NT2/D1 (cell line): ENCODE measurements at regions not wholly inside any gene's neighbourhood (a gene's known extent, or its start where the extent isn't known, plus 50 kb on each side); places are given as distances from the start of the nearest gene placed in this dataset.

Source experiments
- DNase-seq: peaks from one replicate; pipeline ENCODE4 v3.0.0-alpha.2; 2011; ENCODE audit warnings: low read depth, low spot score
- H3K27me3 ChIP-seq: 2 replicates; pipeline ENCODE4 v1.6.0; 2011; ENCODE audit warnings: mild to moderate bottlenecking; ENCODE audit not compliant: insufficient read length, insufficient read depth
- H3K36me3 ChIP-seq: 2 replicates; pipeline ENCODE4 v1.6.1; 2011; ENCODE audit warnings: mild to moderate bottlenecking, low read length, mixed read lengths; ENCODE audit not compliant: insufficient read depth, insufficient read length
- H3K4me1 ChIP-seq: 2 replicates; pipeline ENCODE4 v1.5.1; 2011; ENCODE audit not compliant: insufficient read depth, insufficient read length
- H3K4me3 ChIP-seq: 2 replicates; pipeline ENCODE4 v1.5.1; 2011; ENCODE audit warnings: low read depth; ENCODE audit not compliant: insufficient read length
- H3K9ac ChIP-seq: 2 replicates; pipeline ENCODE4 v1.6.0; 2011; ENCODE audit warnings: low read depth; ENCODE audit not compliant: insufficient read length
- H3K9me3 ChIP-seq: 2 replicates; pipeline ENCODE4 v1.5.1; 2011; ENCODE audit warnings: mild to moderate bottlenecking, low read length; ENCODE audit not compliant: insufficient read depth
- SUZ12 ChIP-seq: IDR thresholded peaks from 2 replicates; pipeline ENCODE4 v1.6.1; 2011; ENCODE audit not compliant: insufficient read length, insufficient read depth; ENCODE audit errors: extremely low read depth
- YY1 ChIP-seq: IDR thresholded peaks from 2 replicates; pipeline ENCODE4 v1.6.1; 2011; ENCODE audit not compliant: insufficient read length, insufficient read depth
- ZNF274 ChIP-seq: IDR thresholded peaks from 2 replicates; pipeline ENCODE4 v1.6.1; 2011; ENCODE audit warnings: mild to moderate bottlenecking, low read depth, low read length

DNA sequence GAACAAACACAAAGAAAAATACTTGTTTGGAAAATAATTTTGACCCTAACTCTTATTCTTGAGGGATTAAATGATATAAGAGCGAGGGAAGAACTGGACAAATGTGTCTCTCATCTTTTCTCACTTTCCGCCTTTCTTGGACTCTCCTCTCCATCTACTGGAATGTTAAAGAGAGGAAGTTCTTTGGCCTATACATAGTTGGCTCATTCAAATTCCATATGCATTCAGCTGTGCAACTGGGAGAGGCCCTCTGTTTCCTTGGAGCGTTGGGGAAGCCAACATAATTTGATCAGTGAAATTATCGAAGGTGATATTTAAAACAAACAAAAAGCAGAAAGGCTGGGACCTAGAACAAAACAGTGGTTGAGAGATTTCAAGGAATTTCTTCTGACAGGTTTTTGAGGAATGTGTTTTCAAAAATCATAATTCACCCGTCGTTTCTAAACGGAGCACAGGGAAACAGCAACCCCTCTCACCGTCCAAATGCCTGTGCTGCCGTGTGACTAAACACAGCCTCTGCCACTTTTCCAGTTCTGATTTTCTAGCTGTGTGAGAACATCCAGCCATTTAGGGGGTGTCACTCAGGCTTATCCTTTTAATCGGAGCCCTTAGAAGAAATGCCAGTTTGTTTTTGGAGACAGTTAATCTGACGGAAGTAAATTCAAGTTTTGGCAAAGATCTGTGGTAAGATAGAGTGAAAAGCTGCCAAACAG lies 489.9 kb downstream of the SOX2 start:
- no peak for DNase-seq
- no peak overlapping the region for H3K4me3 ChIP-seq
- no peaks in the 10 kb centered on the region for H3K36me3 ChIP-seq
- no peaks in the 10 kb centered on the region for H3K4me1 ChIP-seq
- TF ChIP-seq YY1 = no peak
- TF ChIP-seq SUZ12 = no peak
- TF ChIP-seq ZNF274 = no peak
- no peak overlapping the region for H3K9ac ChIP-seq
- no peaks in the 10 kb centered on the region for H3K27me3 ChIP-seq
- H3K9me3 ChIP-seq = no peaks in the 10 kb centered on the region

DNA sequence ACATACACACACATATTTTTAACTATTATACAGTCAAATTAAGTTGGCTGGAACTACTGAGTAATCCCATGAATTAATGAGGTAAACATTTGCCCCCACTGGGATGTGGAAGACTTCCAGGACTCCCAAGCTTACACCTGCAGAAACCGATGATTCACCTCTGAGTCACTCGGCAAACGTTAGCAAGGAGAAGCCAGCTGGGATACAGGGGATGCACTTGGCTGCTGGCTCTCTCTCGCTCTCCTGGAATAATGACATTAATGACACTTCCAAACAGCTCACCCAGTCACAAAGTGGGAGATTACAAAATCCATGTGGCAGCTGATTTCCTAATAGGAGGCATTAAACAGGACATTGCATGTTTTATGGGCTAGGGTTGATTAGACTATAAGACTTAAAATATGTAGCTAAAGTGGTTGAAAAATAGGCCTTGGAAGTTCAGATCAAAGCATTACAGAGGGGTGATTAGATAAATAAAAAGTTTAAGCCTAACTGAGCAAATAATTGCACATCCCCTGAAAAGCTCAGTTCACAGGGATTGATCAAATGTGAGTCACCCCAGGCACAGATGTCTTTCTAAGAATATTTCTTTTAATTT lies 500.9 kb downstream of the SOX2 start:
- DNase-seq = peak; percentile 61
- Histone ChIP-seq H3K9me3 (no peaks in the 10 kb centered on the region), H3K36me3 (no peaks in the 10 kb centered on the region), H3K4me3 (no peak overlapping the region), H3K27me3 (no peaks in the 10 kb centered on the region), H3K4me1 (no peaks in the 10 kb centered on the region), H3K9ac (no peak overlapping the region)
- TF ChIP-seq ZNF274 (no peak), YY1 (no peak), SUZ12 (no peak)

DNA sequence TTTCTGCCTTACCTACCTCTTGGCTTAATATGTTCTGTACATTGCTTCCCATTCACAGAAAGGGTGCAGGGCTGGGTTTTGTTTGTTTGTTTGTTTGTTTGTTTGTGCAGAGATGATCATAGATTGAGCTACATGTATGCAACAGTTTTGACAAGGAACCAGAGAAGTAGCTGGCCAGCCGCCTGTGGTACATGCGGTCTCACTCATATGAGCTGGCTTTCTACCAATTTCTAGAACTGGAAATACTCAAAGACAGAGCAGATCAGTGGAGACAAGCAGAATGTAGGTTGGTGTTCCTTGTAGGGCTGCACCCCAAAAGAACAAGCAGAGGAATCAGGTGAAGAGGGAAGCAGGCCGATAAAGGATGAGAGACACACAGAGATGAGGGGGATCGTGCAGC lies 502.7 kb downstream of the SOX2 start:
- Histone ChIP-seq H3K9me3 (no peaks in the 10 kb centered on the region), H3K27me3 (no peaks in the 10 kb centered on the region), H3K4me3 (no peak overlapping the region), H3K4me1 (no peaks in the 10 kb centered on the region), H3K36me3 (no peaks in the 10 kb centered on the region), H3K9ac (no peak overlapping the region)
- no peak for TF ChIP-seq SUZ12
- no peak for TF ChIP-seq ZNF274
- no peak for TF ChIP-seq YY1
- no peak for DNase-seq

DNA sequence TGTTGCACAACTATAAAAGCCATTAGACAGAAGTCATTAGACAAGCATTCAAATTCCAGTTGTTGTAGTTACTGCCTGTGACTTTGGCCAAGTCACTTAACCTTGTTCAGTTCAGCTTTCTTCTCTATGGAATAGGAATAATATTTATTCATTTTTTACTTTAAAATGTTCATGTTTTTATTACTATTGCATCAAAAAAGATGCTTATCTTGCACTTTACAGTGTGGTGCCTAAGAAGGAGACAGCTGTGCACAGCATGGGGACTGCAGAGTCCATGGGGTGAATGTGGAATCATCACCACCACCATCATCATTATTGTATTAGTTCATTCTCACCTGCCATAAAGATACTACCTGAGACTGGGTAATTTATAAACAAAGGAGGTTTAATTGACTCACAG lies 504.2 kb downstream of the SOX2 start:
- no peak for TF ChIP-seq ZNF274
- no peak for TF ChIP-seq SUZ12
- no peak for TF ChIP-seq YY1

DNA sequence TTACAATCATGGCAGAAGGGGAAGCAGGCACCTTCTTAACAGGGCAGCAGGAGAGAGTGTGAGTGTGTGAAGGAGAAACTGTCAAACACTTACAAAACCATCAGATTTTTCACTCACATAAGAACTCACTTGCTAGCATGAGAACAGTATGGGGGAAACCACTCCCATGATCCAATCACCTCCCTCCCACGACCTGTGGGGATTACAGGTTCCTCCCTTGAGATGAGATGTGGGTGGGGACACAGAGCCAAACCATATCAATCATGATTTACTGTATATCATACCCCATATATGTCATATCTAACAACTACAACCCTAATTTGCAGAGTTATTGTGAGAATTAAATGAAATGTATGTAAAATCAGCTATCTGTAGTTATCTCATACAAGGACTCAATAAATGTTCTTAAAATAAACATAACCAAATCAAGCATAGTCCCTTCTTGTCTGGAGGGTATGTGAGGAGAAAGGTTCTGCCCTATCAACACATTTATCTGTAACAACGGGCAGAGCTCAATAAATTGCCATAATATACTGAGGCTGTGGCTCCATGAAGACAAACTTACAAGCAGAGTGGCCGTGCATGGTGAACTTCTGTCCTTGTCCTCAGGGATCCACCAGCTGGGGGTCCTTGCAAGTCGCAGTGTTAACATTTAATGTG lies 504.7 kb downstream of the SOX2 start:
- no peak for DNase-seq
- H3K9me3 ChIP-seq = no peaks in the 10 kb centered on the region
- no peaks in the 10 kb centered on the region for H3K4me1 ChIP-seq

More for the DNA sequence above, 504.2 kb downstream of the SOX2 start:
- no peak for DNase-seq
- Histone ChIP-seq H3K9me3 (no peaks in the 10 kb centered on the region), H3K36me3 (no peaks in the 10 kb centered on the region), H3K9ac (no peak overlapping the region), H3K27me3 (no peaks in the 10 kb centered on the region), H3K4me3 (no peak overlapping the region), H3K4me1 (no peaks in the 10 kb centered on the region)

DNA sequence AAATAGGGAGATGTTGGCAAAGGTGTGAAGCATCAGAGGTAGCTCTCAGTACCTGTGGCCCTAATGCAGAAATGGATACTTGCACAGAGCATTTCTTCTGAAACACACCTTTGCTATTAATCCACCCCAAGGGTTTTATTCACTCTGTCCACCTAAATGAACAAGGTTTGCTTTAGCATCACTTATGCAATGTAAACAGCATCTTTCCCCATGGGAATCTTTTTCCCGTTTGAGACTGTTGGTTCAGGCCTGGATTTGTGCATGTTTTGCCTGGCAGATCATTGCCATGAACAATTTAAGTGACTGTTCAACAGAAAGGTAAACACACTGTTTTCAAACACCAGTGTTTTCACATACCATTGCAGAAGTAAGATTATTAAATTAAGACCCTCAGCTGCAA lies 508.3 kb downstream of the SOX2 start:
- no peak overlapping the region for H3K4me3 ChIP-seq
- TF ChIP-seq SUZ12 (no peak), ZNF274 (no peak), YY1 (no peak)
- DNase-seq = no peak
- no peak overlapping the region for H3K9ac ChIP-seq
- no peaks in the 10 kb centered on the region for H3K36me3 ChIP-seq
- no peaks in the 10 kb centered on the region for H3K9me3 ChIP-seq
- no peaks in the 10 kb centered on the region for H3K4me1 ChIP-seq
- no peaks in the 10 kb centered on the region for H3K27me3 ChIP-seq

More for the DNA sequence above, 504.7 kb downstream of the SOX2 start:
- Histone ChIP-seq H3K27me3 (no peaks in the 10 kb centered on the region), H3K9ac (no peak overlapping the region), H3K36me3 (no peaks in the 10 kb centered on the region), H3K4me3 (no peak overlapping the region)
- TF ChIP-seq YY1 = no peak
- no peak for TF ChIP-seq SUZ12
- no peak for TF ChIP-seq ZNF274

DNA sequence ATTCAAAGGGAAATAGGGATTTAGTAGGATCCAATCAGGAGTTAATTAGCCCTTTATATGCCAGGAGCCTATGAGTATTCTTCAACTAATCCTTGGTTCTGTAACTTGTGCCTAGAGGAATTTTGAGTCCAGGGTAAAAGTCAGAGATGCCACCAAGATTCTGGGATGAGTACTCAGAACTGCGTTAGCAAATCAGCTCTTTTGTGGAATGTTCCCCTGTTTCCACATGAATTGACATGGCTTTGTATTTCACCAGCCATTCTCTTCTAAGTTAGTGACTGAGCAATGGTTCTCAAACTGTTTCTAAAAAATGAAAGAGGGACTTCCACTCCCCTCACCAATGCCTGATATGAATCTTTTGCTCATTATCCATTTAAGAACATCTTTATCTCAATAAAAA lies 508.7 kb downstream of the SOX2 start:
- DNase-seq = no peak
- no peaks in the 10 kb centered on the region for H3K27me3 ChIP-seq
- TF ChIP-seq YY1 (no peak), SUZ12 (no peak), ZNF274 (no peak)
- H3K9me3 ChIP-seq = peaks cover 2% of the 10 kb centered on the region; the same call in 1 of the 2 replicates
- no peak overlapping the region for H3K9ac ChIP-seq
- no peak overlapping the region for H3K4me3 ChIP-seq
- no peaks in the 10 kb centered on the region for H3K36me3 ChIP-seq
- H3K4me1 ChIP-seq = no peaks in the 10 kb centered on the region
